Stimulated activated CD8-positive, alpha-beta memory T cell treated with anti-CD3 and anti-CD28 coated beads, Interleukin-4, amount 100 ng/mL, for 24 hours (primary cell): ENCODE measurements at regions not wholly inside any gene's neighbourhood (a gene's known extent, or its start where the extent isn't known, plus 50 kb on each side); places are given as distances from the start of the nearest gene placed in this dataset.
A peak's percentile ranks its signal among the peaks of the same experiment; 100 is the strongest.

Source experiments
- DNase-seq: peaks from one replicate; pipeline ENCODE4 v3.0.0-alpha.2; 2020; ENCODE audit warnings: low read depth

- no peak for DNase-seq
Measured at GRCh38 chr2:144333143-144333555, 186.8 kb downstream of the ZEB2 start.

- DNase-seq = peak; percentile 83
Measured at GRCh38 chr2:144332356-144333142, 187.4 kb downstream of the ZEB2 start.

GRCh38 chr2:144331674-144332355, 188.1 kb downstream of the ZEB2 start:
- DNase-seq = no peak

- no peak for DNase-seq
Measured at GRCh38 chr2:144330951-144331673, 188.8 kb downstream of the ZEB2 start.

GRCh38 chr2:144329472-144329871, 190.4 kb downstream of the ZEB2 start:
- no peak for DNase-seq

GRCh38 chr2:144328938-144329337, 191.0 kb downstream of the ZEB2 start:
- no peak for DNase-seq

GRCh38 chr2:144326825-144327224, 193.1 kb downstream of the ZEB2 start:
- DNase-seq = no peak

- DNase-seq = no peak
Measured at GRCh38 chr2:144325086-144325485, 194.8 kb downstream of the ZEB2 start.

- no peak for DNase-seq
Measured at GRCh38 chr2:144324446-144325045, 195.4 kb downstream of the ZEB2 start.

GRCh38 chr2:144323946-144324345, 196.0 kb downstream of the ZEB2 start:
- no peak for DNase-seq

GRCh38 chr2:144322379-144322778, 197.5 kb downstream of the ZEB2 start:
- DNase-seq = no peak

GRCh38 chr2:144320491-144320890, 199.4 kb downstream of the ZEB2 start:
- peak; percentile 44 for DNase-seq

- no peak for DNase-seq
Measured at GRCh38 chr2:144317071-144317738, 202.7 kb downstream of the ZEB2 start.

GRCh38 chr2:144310889-144311608, 208.9 kb downstream of the ZEB2 start:
- DNase-seq = no peak

GRCh38 chr2:144310484-144310883, 209.4 kb downstream of the ZEB2 start:
- no peak for DNase-seq

- no peak for DNase-seq
Measured at GRCh38 chr2:144307711-144308110, 212.2 kb downstream of the ZEB2 start.

GRCh38 chr2:144304202-144304601, 215.7 kb downstream of the ZEB2 start:
- DNase-seq = no peak

- DNase-seq = no peak
Measured at GRCh38 chr2:144300632-144301031, 219.3 kb downstream of the ZEB2 start.

- no peak for DNase-seq
Measured at GRCh38 chr2:144290276-144290675, 229.6 kb downstream of the ZEB2 start.

- DNase-seq = no peak
Measured at GRCh38 chr2:144288438-144288837, 231.5 kb downstream of the ZEB2 start.

GRCh38 chr2:144285324-144285723, 234.6 kb downstream of the ZEB2 start:
- DNase-seq = no peak
